K562 (cell line): ENCODE measurements at regions not wholly inside any gene's neighbourhood (a gene's known extent, or its start where the extent isn't known, plus 50 kb on each side); places are given as distances from the start of the nearest gene placed in this dataset.

Source experiments
- CREB1 ChIP-seq, 2 experiments: sonication (generic) in 1 of 2; formaldehyde crosslinking in 1 of 2; IDR thresholded peaks; 2 replicates each; pipeline versions ENCODE4 v1.6.1 to v1.8.0; 2012 to 2022; ENCODE audit warnings: inconsistent platforms in 1 of 2, mild to moderate bottlenecking in 1 of 2, missing genetic modification reagents in 1 of 2, moderate library complexity in 1 of 2
- CTCF ChIP-seq, 3 experiments: IDR thresholded peaks in 2 of 3; conservative IDR thresholded peaks in 1 of 3; 2 replicates each; pipeline ENCODE4 v1.5.1; 2011 to 2012; ENCODE audit warnings: low read length in 3 of 3, mild to moderate bottlenecking in 3 of 3, control low read depth in 2 of 3, improper control_type of control experiment in 1 of 3, inconsistent platforms in 1 of 3, low read depth in 1 of 3, mixed read lengths in 1 of 3, moderate library complexity in 1 of 3; ENCODE audit not compliant: insufficient read depth in 2 of 3
- DIDO1 ChIP-seq: fragments of 450-650 bp; IDR thresholded peaks from 2 replicates; pipeline ENCODE4 v1.6.1; 2016; ENCODE audit warnings: low read depth, missing biosample characterization, missing genetic modification characterization
- E2F3 ChIP-seq: fragments of 250-450 bp; sonication (Bioruptor Pico); IDR thresholded peaks from 2 replicates; pipeline ENCODE4 v1.4.0; 2020; ENCODE audit warnings: mild to moderate bottlenecking
- NFIC ChIP-seq: fragments of 450-650 bp; IDR thresholded peaks from 2 replicates; pipeline ENCODE4 v1.6.1; 2017; ENCODE audit warnings: mild to moderate bottlenecking, inconsistent platforms
- RFX5 ChIP-seq: IDR thresholded peaks from 2 replicates; pipeline ENCODE4 v1.6.1; 2011; ENCODE audit warnings: low read depth, mild to moderate bottlenecking, improper control_type of control experiment, low read length
- ZBTB5 ChIP-seq: fragments of 450-650 bp; IDR thresholded peaks from 2 replicates; pipeline ENCODE4 v1.6.1; 2017; ENCODE audit warnings: antibody characterized with exemption

DNA sequence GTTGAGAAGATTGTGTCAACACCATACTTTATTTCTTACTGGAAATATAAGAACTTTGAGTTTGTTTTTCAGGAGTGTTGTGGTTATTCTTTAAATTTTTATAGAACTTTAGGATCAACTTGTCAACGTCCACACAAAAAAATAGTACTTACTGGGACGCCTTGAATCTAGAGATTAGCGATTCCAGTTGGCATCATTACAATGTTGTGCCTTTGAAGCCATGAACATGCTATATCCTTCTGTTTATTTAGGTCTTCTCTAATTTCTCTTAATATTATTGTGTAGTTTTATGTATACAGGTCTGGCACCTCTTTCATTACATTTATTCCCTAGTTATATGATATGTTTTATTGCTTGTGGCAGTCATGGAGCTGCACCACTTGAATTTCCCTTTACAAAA lies 320.8 kb upstream of the CCDC196 start:
- TF ChIP-seq DIDO1: no peak
- no peak for TF ChIP-seq CREB1 (IDR thresholded peaks at IDR 0.05)
- TF ChIP-seq CREB1 (CRISPR knock-in tag; IDR thresholded peaks at IDR 0.05): no peak
- TF ChIP-seq RFX5: no peak
- TF ChIP-seq NFIC: no peak
- TF ChIP-seq CTCF (IDR thresholded peaks at IDR 0.05 in 2 of 3, conservative IDR thresholded peaks at IDR 0.05 in 1 of 3; ENCODE audit: insufficient read depth in 2 of 3, low read depth in 1 of 3, low read length in 3 of 3): no peak
- TF ChIP-seq ZBTB5: no peak
- no peak for TF ChIP-seq E2F3 (CRISPR knock-in tag)
